H1 (cell line): ENCODE measurements at regions not wholly inside any gene's neighbourhood (a gene's known extent, or its start where the extent isn't known, plus 50 kb on each side); places are given as distances from the start of the nearest gene placed in this dataset.

ENCODE experiments used
- CTCF ChIA-PET: fragments of 300-600 bp; sonication (Branson Sonifier 250); formaldehyde crosslinking; loops from one replicate; lab custom pipeline; 2021; ENCODE audit not compliant: partially characterized antibody; lab: Charles Lee
- POLR2A ChIA-PET: fragments of 300-600 bp; sonication (Branson Sonifier 250); formaldehyde crosslinking; loops from one replicate; lab custom pipeline; 2021; ENCODE audit warnings: inconsistent platforms; ENCODE audit not compliant: partially characterized antibody; lab: Charles Lee
- DNase-seq, 2 experiments: peaks; one replicate each; pipeline versions ENCODE4 v3.0.0 to v3.0.0-alpha.2; 2010 to 2022; ENCODE audit warnings: low spot score in 2 of 2, low read depth in 1 of 2, mixed read lengths in 1 of 2
- FAIRE-seq: peaks from 2 replicates; lab custom pipeline; 2011; peaks lifted over from hg19 to GRCh38; lab: Jason Lieb, UNC
- H2AFZ ChIP-seq: 2 replicates; pipeline ENCODE4 v1.8.1; 2012; ENCODE audit warnings: low read length, inconsistent platforms
- H2AK5ac ChIP-seq: 2 replicates; pipeline ENCODE4 v1.6.1; 2013; ENCODE audit warnings: low read depth, low read length
- H2BK120ac ChIP-seq: replicated peaks from 2 replicates; pipeline ENCODE3; 2013; ENCODE audit warnings: low read depth, low read length, inconsistent platforms
- H2BK12ac ChIP-seq: 2 replicates; pipeline ENCODE4 v1.6.1; 2013; ENCODE audit warnings: low read depth, low read length
- H2BK15ac ChIP-seq: 2 replicates; pipeline ENCODE4 v1.6.1; 2013; ENCODE audit warnings: low read length
- H2BK20ac ChIP-seq: 2 replicates; pipeline ENCODE4 v1.6.1; 2013; ENCODE audit warnings: low read length
- H2BK5ac ChIP-seq: 2 replicates; pipeline ENCODE4 v1.6.1; 2013; ENCODE audit warnings: low read depth, low read length
- H3K14ac ChIP-seq: 2 replicates; pipeline ENCODE4 v1.6.1; 2013; ENCODE audit warnings: inconsistent platforms; ENCODE audit not compliant: insufficient read length
- H3K18ac ChIP-seq: 2 replicates; pipeline ENCODE4 v1.6.1; 2013; ENCODE audit warnings: low read length; ENCODE audit errors: extremely low read depth
- H3K23ac ChIP-seq: 2 replicates; pipeline ENCODE4 v1.6.1; 2013; ENCODE audit warnings: inconsistent platforms; ENCODE audit not compliant: insufficient read length
- H3K23me2 ChIP-seq: 2 replicates; pipeline ENCODE4 v1.6.1; 2013; ENCODE audit warnings: low read depth, low read length
- H3K27ac ChIP-seq: 2 replicates; pipeline ENCODE4 v1.6.1; 2011; ENCODE audit warnings: low read depth, low read length, inconsistent platforms
- H3K27me3 ChIP-seq, 4 experiments: replicated peaks in 1 of 4; 1 replicate in 1 of 4; 2 replicates in 3 of 4; pipeline versions ENCODE4 v1.6.1 to v1.8.1; 2011 to 2013; ENCODE audit warnings: low read length in 3 of 4, mild to moderate bottlenecking in 3 of 4, inconsistent platforms in 2 of 4, mixed read lengths in 2 of 4, moderate library complexity in 1 of 4; ENCODE audit not compliant: control insufficient read depth in 3 of 4, insufficient read depth in 3 of 4; ENCODE audit errors: extremely low read depth in 1 of 4
- H3K36me3 ChIP-seq, 4 experiments: 2 replicates each; pipeline versions ENCODE4 v1.6.1 to v1.8.1; 2011 to 2013; ENCODE audit warnings: mild to moderate bottlenecking in 4 of 4, low read length in 3 of 4, moderate library complexity in 2 of 4, control low read depth in 1 of 4, inconsistent platforms in 1 of 4; ENCODE audit not compliant: insufficient read depth in 4 of 4, control insufficient read depth in 2 of 4
- H3K4ac ChIP-seq: replicated peaks from 2 replicates; pipeline ENCODE3; 2013; ENCODE audit warnings: low read length, low read depth, mixed read lengths, inconsistent platforms; ENCODE audit not compliant: insufficient read length
- H3K4me1 ChIP-seq, 4 experiments: replicated peaks in 1 of 4; 1 replicate in 1 of 4; 2 replicates in 3 of 4; pipeline versions ENCODE4 v1.6.1 to v1.8.1; 2011 to 2013; ENCODE audit warnings: low read length in 3 of 4, inconsistent platforms in 2 of 4, mixed read lengths in 1 of 4; ENCODE audit not compliant: insufficient read depth in 4 of 4, control insufficient read depth in 3 of 4
- H3K4me2 ChIP-seq, 2 experiments: 2 replicates each; pipeline versions ENCODE4 v1.6.1 to v1.8.1; 2011 to 2013; ENCODE audit warnings: low read depth in 2 of 2, low read length in 2 of 2, control low read depth in 1 of 2, inconsistent platforms in 1 of 2, mild to moderate bottlenecking in 1 of 2; ENCODE audit not compliant: insufficient read depth in 1 of 2
- H3K4me3 ChIP-seq, 4 experiments: fragments of 200-600, 300-600 bp in 1 of 4; sonication (generic), shearing (Covaris generic), sonication (Bioruptor Twin) in 1 of 4; 2 replicates each; pipeline versions ENCODE4 v1.5.1 to v1.8.1; 2011 to 2016; ENCODE audit warnings: low read length in 4 of 4, low read depth in 3 of 4, control low read depth in 2 of 4, inconsistent platforms in 2 of 4, mild to moderate bottlenecking in 2 of 4, mixed read lengths in 1 of 4, moderate library complexity in 1 of 4; ENCODE audit not compliant: insufficient read depth in 2 of 4; ENCODE audit errors: extremely low read depth in 1 of 4
- H3K56ac ChIP-seq: replicated peaks from 2 replicates; pipeline ENCODE3; 2013; ENCODE audit warnings: low read depth, mild to moderate bottlenecking, mixed read lengths, low read length, inconsistent platforms; ENCODE audit not compliant: insufficient read length
- H3K79me1 ChIP-seq: 2 replicates; pipeline ENCODE4 v1.6.1; 2013; ENCODE audit warnings: low read depth, low read length, control low read depth
- H3K79me2 ChIP-seq, 2 experiments: 2 replicates each; pipeline versions ENCODE4 v1.6.1 to v1.8.1; 2012 to 2013; ENCODE audit warnings: low read length in 2 of 2, mild to moderate bottlenecking in 2 of 2, inconsistent platforms in 1 of 2; ENCODE audit not compliant: insufficient read depth in 2 of 2, control insufficient read depth in 1 of 2
- H3K9ac ChIP-seq, 4 experiments: replicated peaks in 1 of 4; 1 replicate in 1 of 4; 2 replicates in 3 of 4; pipeline versions ENCODE4 v1.6.1 to v1.8.1; 2011 to 2013; ENCODE audit warnings: low read depth in 3 of 4, low read length in 3 of 4, control low read depth in 2 of 4, mild to moderate bottlenecking in 2 of 4, moderate library complexity in 2 of 4, inconsistent platforms in 1 of 4; ENCODE audit errors: extremely low read depth in 1 of 4
- H3K9me3 ChIP-seq, 2 experiments: 2 replicates each; pipeline versions ENCODE4 v1.6.1 to v1.8.1; 2012 to 2013; ENCODE audit warnings: mild to moderate bottlenecking in 2 of 2, moderate library complexity in 2 of 2, control low read depth in 1 of 2, inconsistent platforms in 1 of 2, low read depth in 1 of 2, low read length in 1 of 2, mixed read lengths in 1 of 2; ENCODE audit not compliant: insufficient read depth in 2 of 2
- H4K20me1 ChIP-seq, 2 experiments: replicated peaks in 1 of 2; 2 replicates each; pipeline versions ENCODE3 to v1.8.1; 2011 to 2013; ENCODE audit warnings: inconsistent platforms in 2 of 2, low read length in 2 of 2, mild to moderate bottlenecking in 1 of 2; ENCODE audit not compliant: insufficient read depth in 2 of 2, control insufficient read depth in 1 of 2
- H4K5ac ChIP-seq: 2 replicates; pipeline ENCODE4 v1.6.1; 2013; ENCODE audit warnings: low read length, low read depth, mixed read lengths, inconsistent platforms; ENCODE audit not compliant: insufficient read length
- H4K8ac ChIP-seq: 2 replicates; pipeline ENCODE4 v1.8.0; 2013; ENCODE audit warnings: mild to moderate bottlenecking, moderate library complexity, low read length, inconsistent platforms; ENCODE audit not compliant: insufficient read depth; ENCODE audit errors: extremely low read depth
- H4K91ac ChIP-seq: replicated peaks from 2 replicates; pipeline ENCODE3; 2013; ENCODE audit warnings: low read length, mixed read lengths, inconsistent platforms; ENCODE audit not compliant: insufficient read length
- CTBP2 ChIP-seq: IDR thresholded peaks from 2 replicates; pipeline ENCODE4 v1.7.0; 2011; ENCODE audit warnings: borderline replicate concordance, mild to moderate bottlenecking, moderate library complexity, mixed read lengths, low read length; ENCODE audit not compliant: insufficient read depth, insufficient read length
- MAX ChIP-seq: IDR thresholded peaks from 2 replicates; pipeline ENCODE4 v1.6.1; 2012; ENCODE audit warnings: inconsistent platforms
- WGBS, 2 experiments: shearing (Covaris generic) in 1 of 2; methylation state at CpG; one replicate each; pipeline versions ENCODE4 v1.1.6 to v1.1.7; 2013 to 2015; ENCODE audit warnings: low lambda C conversion rate in 2 of 2, mixed read lengths in 2 of 2, inconsistent platforms in 1 of 2, low coverage in 1 of 2, missing lambda C conversion rate in 1 of 2; ENCODE audit not compliant: insufficient replicate concordance in 2 of 2, insufficient coverage in 1 of 2, insufficient read length in 1 of 2; ENCODE audit errors: extremely low coverage in 1 of 2, missing lambda C conversion rate in 1 of 2; 5-methylcytosine and 5-hydroxymethylcytosine counted together

GRCh38 chr1:185368913-185369491 lies 52.0 kb upstream of the IVNS1ABP start:
- H3K23me2 ChIP-seq, result no peaks in the 10 kb centered on the region
- no peak overlapping the region for H2BK5ac ChIP-seq
- H3K4ac ChIP-seq, result no peak overlapping the region
- H4K20me1 ChIP-seq, result no peaks in the 10 kb centered on the region
- H3K4me1 ChIP-seq, result peaks cover 0 to 3% (median 0%) of the 10 kb centered on the region in 4 experiments; a peak in 1 of 7 replicates
- H4K5ac ChIP-seq, result no peak overlapping the region
- no peak overlapping the region for H2BK15ac ChIP-seq
- no peak overlapping the region for H2AK5ac ChIP-seq
- H3K4me2 ChIP-seq, result no peak overlapping the region
- H2BK12ac ChIP-seq, result no peak overlapping the region
- H3K27me3 ChIP-seq, result 0 out of 7 replicates have a peak, but pooled peaks cover 0 to 2% (median under 1%) of the 10 kb centered on the region in 4 experiments
- H3K79me2 ChIP-seq, result no peaks in the 10 kb centered on the region
- no peaks in the 10 kb centered on the region for H3K9me3 ChIP-seq
- no peak for DNase-seq
- H3K18ac ChIP-seq, result no peak overlapping the region
- FAIRE-seq, result no peak
- no peak overlapping the region for H3K14ac ChIP-seq
- H3K79me1 ChIP-seq, result no peaks in the 10 kb centered on the region
- H3K9ac ChIP-seq, result no peak overlapping the region
- 81% methylated on average over 1 of the region's 1 CpG; no CpG with 5 or more reads in 1 of the 2 experiments for WGBS, 2 experiments
- H2AFZ ChIP-seq, result no peak overlapping the region
- H4K8ac ChIP-seq, result no peak overlapping the region
- H2BK20ac ChIP-seq, result no peak overlapping the region
- TF ChIP-seq CTBP2 (no peak), MAX (no peak)
- H4K91ac ChIP-seq, result no peak overlapping the region
- H3K36me3 ChIP-seq, result no peaks in the 10 kb centered on the region
- H3K4me3 ChIP-seq, result no peak overlapping the region
- no peak overlapping the region for H2BK120ac ChIP-seq
- H3K27ac ChIP-seq, result no peak overlapping the region
- ChIA-PET CTCF (interaction anchor here (1.4 kb wide), 1 partner anchor 16 kb away, joined by 4 read pairs; no protein-coding TSS in a partner anchor), POLR2A (no interaction called here)
- no peak overlapping the region for H3K23ac ChIP-seq
- H3K56ac ChIP-seq, result no peak overlapping the region
